ENCODE measurements at regions not wholly inside any gene's neighbourhood (a gene's known extent, or its start where the extent isn't known, plus 50 kb on each side); places are given as distances from the start of the nearest gene placed in this dataset.
"Not testable (repeated sequence)": the region's sequence is repeated elsewhere in the genome, so short reads cannot be mapped to it uniquely, and the experiment has no call there.

GRCh38 chr21:29396951-29397455 lies 98.3 kb downstream of the BACH1 start:
- no peak for DNase-seq

- DNase-seq: no peak
Measured at GRCh38 chr21:29403301-29403700, 104.6 kb downstream of the BACH1 start.

- no peak for DNase-seq
Measured at GRCh38 chr21:29403922-29404538, 105.3 kb downstream of the BACH1 start.

- no peak for DNase-seq
Measured at GRCh38 chr21:29405503-29406122, 106.9 kb downstream of the BACH1 start.

- no peak for DNase-seq
Measured at GRCh38 chr21:29406385-29406784, 107.7 kb downstream of the BACH1 start.

- DNase-seq: no peak
Measured at GRCh38 chr21:29407571-29407970, 108.8 kb downstream of the BACH1 start.

- DNase-seq: no peak
Measured at GRCh38 chr21:29413683-29414082, 115.0 kb downstream of the BACH1 start.

GRCh38 chr21:29416268-29416667 lies 117.5 kb downstream of the BACH1 start:
- no peak for DNase-seq

GRCh38 chr21:29418813-29419212 lies 120.1 kb downstream of the BACH1 start:
- DNase-seq: no peak

- DNase-seq: no peak
Measured at GRCh38 chr21:29419422-29419821, 120.7 kb downstream of the BACH1 start.

- DNase-seq: no peak
Measured at GRCh38 chr21:29423099-29423870, 124.6 kb downstream of the BACH1 start.

- no peak for DNase-seq
Measured at GRCh38 chr21:29424728-29425127, 126.0 kb downstream of the BACH1 start.

- no peak for DNase-seq
Measured at GRCh38 chr21:29429218-29429617, 130.5 kb downstream of the BACH1 start.

GRCh38 chr21:29430030-29430429 lies 131.3 kb downstream of the BACH1 start:
- no peak for DNase-seq

GRCh38 chr21:29430576-29430975 lies 131.9 kb downstream of the BACH1 start:
- no peak for DNase-seq

- no peak for DNase-seq
Measured at GRCh38 chr21:29431178-29431577, 132.5 kb downstream of the BACH1 start.

GRCh38 chr21:29431680-29432079 lies 133.0 kb downstream of the BACH1 start:
- DNase-seq: no peak

- DNase-seq: no peak
Measured at GRCh38 chr21:29433366-29434059, 134.8 kb downstream of the BACH1 start.

GRCh38 chr21:29434081-29434480 lies 135.4 kb downstream of the BACH1 start:
- no peak for DNase-seq

- not testable (repeated sequence) for DNase-seq
Measured at GRCh38 chr21:29434982-29435381, 136.3 kb downstream of the BACH1 start.

- peak; percentile 15 for DNase-seq
Measured at GRCh38 chr21:29436143-29436542, 137.4 kb downstream of the BACH1 start.

- no peak for DNase-seq
Measured at GRCh38 chr21:29436650-29437049, 137.9 kb downstream of the BACH1 start.

Measured in muscle of arm (tissue), 1 donor.